AG10803 (cell line): ENCODE measurements at regions not wholly inside any gene's neighbourhood (a gene's known extent, or its start where the extent isn't known, plus 50 kb on each side); places are given as distances from the start of the nearest gene placed in this dataset.
A peak's percentile ranks its signal among the peaks of the same experiment; 100 is the strongest.

Source experiments
- DNase-seq: peaks from one replicate; pipeline ENCODE4 v3.0.0; 2010; ENCODE audit warnings: low read depth
- H3K4me3 ChIP-seq: 2 replicates; pipeline ENCODE4 v1.5.1; 2011; ENCODE audit warnings: mild to moderate bottlenecking, low read length, control low read depth
- CTCF ChIP-seq: conservative IDR thresholded peaks from 2 replicates; pipeline ENCODE4 v1.5.1; 2011; ENCODE audit warnings: mild to moderate bottlenecking, low read length, control low read depth, inconsistent platforms

DNA sequence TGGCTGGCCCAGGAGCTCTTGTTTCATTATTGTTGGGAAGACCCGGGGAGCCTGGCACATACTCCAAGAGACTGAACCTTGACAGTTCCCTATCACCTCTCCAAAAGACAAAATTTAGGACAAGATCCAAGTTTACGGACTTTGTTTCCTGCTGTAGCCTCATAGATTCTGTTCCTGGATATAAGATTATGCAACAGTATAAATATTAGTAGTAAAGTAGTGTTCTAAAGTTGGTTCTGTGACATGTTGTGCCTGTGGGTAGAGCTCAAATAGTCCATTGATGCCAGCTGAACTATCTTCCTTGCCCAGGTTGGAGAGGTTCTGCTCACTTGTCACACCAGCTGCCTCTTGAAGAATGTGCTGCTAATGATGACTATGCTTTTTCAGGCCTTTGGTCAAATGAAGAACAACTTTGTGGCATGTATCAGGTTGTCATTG, 430.2 kb downstream of the DMAC1 start:
- no peak for DNase-seq
- no peak overlapping the region for H3K4me3 ChIP-seq
- no peak for TF ChIP-seq CTCF

DNA sequence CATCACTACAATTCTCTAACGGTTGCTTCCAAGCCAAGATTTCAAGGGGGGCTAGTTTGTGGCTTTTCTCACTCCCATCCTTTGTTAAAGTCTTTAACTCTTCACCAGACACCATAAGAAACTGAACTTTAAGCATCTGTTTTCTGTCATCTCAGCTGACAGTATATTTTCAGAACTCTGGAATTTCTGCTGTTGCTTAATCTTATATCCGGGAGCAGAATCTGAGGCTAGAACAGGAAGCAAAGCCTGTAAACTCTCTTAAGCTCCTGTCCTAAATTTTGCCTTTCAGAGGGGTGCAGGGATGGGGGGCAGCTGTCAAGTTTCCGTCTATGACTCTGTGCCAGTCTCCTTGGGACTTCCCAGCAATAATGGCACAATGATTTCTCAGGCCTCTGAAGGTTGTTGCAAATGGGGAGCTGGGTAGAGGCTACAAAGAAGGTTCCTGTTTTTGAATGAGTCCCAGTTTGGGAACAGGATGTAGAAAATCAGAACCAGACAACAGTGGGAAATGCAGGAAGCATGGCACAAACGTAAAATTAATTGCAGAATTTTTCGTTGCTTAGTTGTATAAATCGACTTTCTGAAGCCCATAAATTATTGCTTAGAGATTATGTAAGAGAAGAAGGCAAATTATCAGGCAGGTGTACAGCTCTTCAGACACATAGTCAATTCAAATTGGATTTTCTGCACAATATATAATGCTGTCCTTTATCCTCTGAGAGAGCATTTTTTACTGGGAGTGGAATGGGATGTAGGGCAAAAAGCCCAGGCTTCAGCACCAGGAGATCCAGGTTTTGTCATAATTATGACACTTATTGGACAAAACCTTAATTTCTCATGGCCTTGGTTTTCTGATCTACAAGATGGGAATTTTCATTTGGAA, 430.9 kb downstream of the DMAC1 start:
- no peak overlapping the region for H3K4me3 ChIP-seq
- DNase-seq, result peak; percentile 80
- TF ChIP-seq CTCF, result no peak

- TF ChIP-seq CTCF, result no peak
- H3K4me3 ChIP-seq, result no peak overlapping the region
- DNase-seq, result no peak
Observed at GRCh38 chr9:7367726-7368125, 431.9 kb downstream of the DMAC1 start.

- H3K4me3 ChIP-seq, result no peak overlapping the region
- DNase-seq, result peak; percentile 28
- TF ChIP-seq CTCF, result no peak
Observed at GRCh38 chr9:7366121-7366520, 433.5 kb downstream of the DMAC1 start.

DNA sequence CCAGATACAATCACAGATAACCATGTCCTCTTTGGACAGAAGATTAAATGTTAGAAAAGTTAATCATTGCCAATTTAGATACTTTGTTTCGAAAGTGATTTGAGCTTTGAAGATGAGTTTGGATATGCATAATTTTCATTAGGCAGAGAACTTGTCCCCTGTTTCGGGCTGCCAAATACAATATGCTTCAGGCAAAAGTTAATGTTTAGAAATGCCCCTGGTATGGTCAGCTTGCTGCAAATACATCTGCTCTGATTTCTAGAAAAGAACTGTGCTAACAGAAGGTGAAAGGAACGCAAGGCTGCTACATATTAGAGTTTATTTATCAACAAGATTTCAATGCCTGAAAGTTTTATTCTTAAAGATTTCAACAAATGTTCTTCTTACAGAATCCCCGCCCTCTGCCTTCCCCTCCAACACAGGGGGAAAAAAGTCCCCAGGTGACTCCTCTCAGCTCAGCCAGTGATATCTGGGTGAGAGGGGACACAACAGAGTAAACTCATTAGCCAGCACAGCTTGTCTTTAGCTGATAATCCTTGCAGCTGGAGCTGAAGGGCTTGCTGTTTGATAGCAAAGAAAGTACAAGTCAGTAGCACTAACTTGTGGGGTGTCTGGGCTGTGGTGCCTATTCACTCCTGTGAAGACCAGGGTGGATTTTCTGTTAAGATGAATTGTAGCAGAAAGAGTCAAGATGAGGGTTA, 435.7 kb downstream of the DMAC1 start:
- no peak for TF ChIP-seq CTCF
- no peak for DNase-seq

GRCh38 chr9:7360513-7360912, 439.1 kb downstream of the DMAC1 start:
- DNase-seq, result no peak
- no peak for TF ChIP-seq CTCF

More for the DNA sequence above, 435.7 kb downstream of the DMAC1 start:
- H3K4me3 ChIP-seq, result no peak overlapping the region

More at GRCh38 chr9:7360513-7360912, 439.1 kb downstream of the DMAC1 start:
- H3K4me3 ChIP-seq, result no peak overlapping the region
